Erythroblast (primary cell): ENCODE measurements at regions not wholly inside any gene's neighbourhood (a gene's known extent, or its start where the extent isn't known, plus 50 kb on each side); places are given as distances from the start of the nearest gene placed in this dataset.

Experiments used
- GATA1 ChIP-seq: IDR thresholded peaks from 2 replicates; pipeline ENCODE4 v1.6.1; 2011; ENCODE audit warnings: low read depth, mild to moderate bottlenecking, control low read depth, low read length, moderate library complexity
- POLR2A ChIP-seq: IDR thresholded peaks from 2 replicates; pipeline ENCODE4 v1.6.1; 2011; ENCODE audit warnings: mild to moderate bottlenecking, low read length

DNA sequence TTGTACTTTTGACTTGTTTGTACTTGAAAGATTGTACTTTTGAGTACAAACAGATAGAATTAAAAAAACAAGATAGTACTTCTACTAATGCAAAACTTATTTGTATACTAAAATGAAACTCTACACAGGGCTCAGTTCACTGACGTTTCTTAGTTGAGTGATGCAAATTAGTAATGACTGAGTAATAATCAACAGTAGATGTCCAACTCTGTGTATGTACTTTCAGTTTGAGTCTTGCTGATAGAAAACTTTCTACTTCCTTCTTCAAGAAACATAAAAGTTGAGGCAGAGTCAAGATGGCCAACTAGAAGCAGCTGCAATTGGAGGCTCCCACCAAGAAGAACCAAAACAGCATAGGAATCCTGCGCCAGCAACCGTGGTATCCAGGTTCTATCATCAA, 585.0 kb downstream of the NR4A2 start:
- no peak for TF ChIP-seq POLR2A
- TF ChIP-seq GATA1: no peak
